Breast epithelium (tissue), 3 donors: ENCODE measurements at regions not wholly inside any gene's neighbourhood (a gene's known extent, or its start where the extent isn't known, plus 50 kb on each side); places are given as distances from the start of the nearest gene placed in this dataset.

Source experiments
- CTCF ChIP-seq, 3 donors: fragments of 450-650 bp; IDR thresholded peaks; one replicate each; pipeline ENCODE4 v1.5.1; 2016 to 2017; ENCODE audit warnings: antibody characterized with exemption in 3 of 3, mild to moderate bottlenecking in 3 of 3, moderate library complexity in 3 of 3
- POLR2A ChIP-seq: fragments of 450-650 bp; IDR thresholded peaks from one replicate; pipeline ENCODE4 v1.6.1; 2016; ENCODE audit warnings: antibody characterized with exemption, mild to moderate bottlenecking, moderate library complexity

- TF ChIP-seq CTCF (IDR thresholded peaks at IDR 0.05), result no peak
- TF ChIP-seq POLR2A, result no peak
Observed at GRCh38 chr3:168858327-168858726, 762.6 kb upstream of the GOLIM4 start.
